Liver (tissue), 8 donors: ENCODE measurements at regions not wholly inside any gene's neighbourhood (a gene's known extent, or its start where the extent isn't known, plus 50 kb on each side); places are given as distances from the start of the nearest gene placed in this dataset.

Source experiments
- DNase-seq: peaks from one replicate; pipeline ENCODE4 v3.0.0-alpha.2; 2017; ENCODE audit warnings: low spot score
- H3K27ac ChIP-seq, 2 donors: one replicate each; pipeline ENCODE4 v1.7.0; 2013; ENCODE audit warnings: inconsistent platforms in 2 of 2, low read length in 2 of 2, control low read depth in 1 of 2, low read depth in 1 of 2, mild to moderate bottlenecking in 1 of 2
- H3K27me3 ChIP-seq, 4 donors: one replicate each; pipeline versions ENCODE4 v1.6.1 to v1.7.0; 2013; ENCODE audit warnings: low read length in 3 of 4, inconsistent platforms in 1 of 4, mild to moderate bottlenecking in 1 of 4, moderate library complexity in 1 of 4; ENCODE audit not compliant: control insufficient read depth in 4 of 4, insufficient read depth in 4 of 4
- H3K36me3 ChIP-seq, 4 donors: one replicate each; pipeline versions ENCODE4 v1.6.1 to v1.7.0; 2013; ENCODE audit warnings: low read length in 3 of 4, mild to moderate bottlenecking in 3 of 4, low read depth in 1 of 4, moderate library complexity in 1 of 4; ENCODE audit not compliant: control insufficient read depth in 4 of 4, insufficient read depth in 3 of 4
- H3K4me1 ChIP-seq, 4 donors: one replicate each; pipeline versions ENCODE4 v1.6.1 to v1.7.0; 2013; ENCODE audit warnings: low read length in 3 of 4, mild to moderate bottlenecking in 3 of 4, moderate library complexity in 1 of 4; ENCODE audit not compliant: control insufficient read depth in 4 of 4, insufficient read depth in 4 of 4
- H3K4me3 ChIP-seq, 3 donors: one replicate each; pipeline versions ENCODE4 v1.6.1 to v1.7.0; 2013; ENCODE audit warnings: low read length in 3 of 3, control low read depth in 1 of 3, low read depth in 1 of 3, mild to moderate bottlenecking in 1 of 3
- H3K9ac ChIP-seq, 2 donors: one replicate each; pipeline ENCODE4 v1.7.0; 2013; ENCODE audit warnings: low read length in 2 of 2, mild to moderate bottlenecking in 2 of 2, moderate library complexity in 2 of 2, control low read depth in 1 of 2, low read depth in 1 of 2
- H3K9me3 ChIP-seq, 4 donors: one replicate each; pipeline versions ENCODE4 v1.6.1 to v1.7.0; 2013; ENCODE audit warnings: low read length in 3 of 4; ENCODE audit not compliant: control insufficient read depth in 4 of 4
- EGR1 ChIP-seq, 2 donors: IDR thresholded peaks; 2 replicates each; pipeline ENCODE4 v1.6.1; 2016 to 2018; ENCODE audit warnings: antibody characterized with exemption in 2 of 2, low read depth in 2 of 2
- FOXA1 ChIP-seq: IDR thresholded peaks from 2 replicates; pipeline ENCODE4 v1.6.1; 2016; ENCODE audit warnings: antibody characterized with exemption
- FOXA2 ChIP-seq: IDR thresholded peaks from 2 replicates; pipeline ENCODE4 v1.6.1; 2016; ENCODE audit warnings: antibody characterized with exemption
- GABPA ChIP-seq, 2 donors: IDR thresholded peaks in 1 of 2; conservative IDR thresholded peaks in 1 of 2; 2 replicates each; pipeline ENCODE4 v1.6.1; 2016; ENCODE audit warnings: antibody characterized with exemption in 2 of 2, mild to moderate bottlenecking in 1 of 2, moderate library complexity in 1 of 2
- HNF4A ChIP-seq, 2 donors: conservative IDR thresholded peaks; 2 replicates each; pipeline ENCODE4 v1.6.1; 2016; ENCODE audit warnings: antibody characterized with exemption in 2 of 2, mild to moderate bottlenecking in 2 of 2
- HNF4G ChIP-seq: IDR thresholded peaks from 2 replicates; pipeline ENCODE4 v1.6.1; 2016; ENCODE audit warnings: antibody characterized with exemption
- JUND ChIP-seq, 2 donors: IDR thresholded peaks; 2 replicates each; pipeline ENCODE4 v1.6.1; 2016; ENCODE audit warnings: antibody characterized with exemption in 2 of 2
- NR2F2 ChIP-seq: IDR thresholded peaks from 2 replicates; pipeline ENCODE4 v1.6.1; 2016; ENCODE audit warnings: antibody characterized with exemption
- RAD21 ChIP-seq, 2 donors: IDR thresholded peaks; 2 replicates each; pipeline ENCODE4 v1.6.1; 2016; ENCODE audit warnings: antibody characterized with exemption in 2 of 2, mild to moderate bottlenecking in 2 of 2
- RXRA ChIP-seq, 2 donors: IDR thresholded peaks; 2 replicates each; pipeline ENCODE4 v1.6.1; 2017 to 2018; ENCODE audit warnings: antibody characterized with exemption in 2 of 2, mild to moderate bottlenecking in 1 of 2
- SP1 ChIP-seq: IDR thresholded peaks from 2 replicates; pipeline ENCODE4 v1.6.1; 2018; ENCODE audit warnings: antibody characterized with exemption, mild to moderate bottlenecking
- TAF1 ChIP-seq: conservative IDR thresholded peaks from 2 replicates; pipeline ENCODE4 v1.6.1; 2016; ENCODE audit warnings: antibody characterized with exemption, mild to moderate bottlenecking
- YY1 ChIP-seq: IDR thresholded peaks from 2 replicates; pipeline ENCODE4 v1.6.1; 2016; ENCODE audit warnings: antibody characterized with exemption, mild to moderate bottlenecking
- ZBTB33 ChIP-seq: IDR thresholded peaks from 2 replicates; pipeline ENCODE4 v1.6.1; 2016; ENCODE audit warnings: antibody characterized with exemption
- WGBS: extraction: QIAGEN DNeasy Blood & Tissue Kit; methylation state at CpG from one replicate; pipeline ENCODE4 v1.1.7; 2013; 5-methylcytosine and 5-hydroxymethylcytosine counted together
- TF ChIP-seq, protein P1 (sequence below): IDR thresholded peaks from 2 replicates; pipeline ENCODE4 v1.6.1; 2016; ENCODE audit warnings: antibody characterized with exemption, mild to moderate bottlenecking
- TF ChIP-seq, protein P2 (sequence below): fragments of 150-350 bp; IDR thresholded peaks from 2 replicates; pipeline ENCODE4 v1.5.1; 2017; ENCODE audit warnings: improper control_type of control experiment, low read depth, low read length; ENCODE audit not compliant: missing input control
- TF ChIP-seq, protein P3 (sequence below): IDR thresholded peaks from 2 replicates; pipeline ENCODE4 v1.6.1; 2016; ENCODE audit warnings: antibody characterized with exemption
- TF ChIP-seq, protein P4 (sequence below): IDR thresholded peaks from 2 replicates; pipeline ENCODE4 v1.6.1; 2016; ENCODE audit warnings: antibody characterized with exemption
- donor health status: healthy.
- donor health status: healthy.
- donor health status: healthy.
- donor health status: healthy.
- donor health status: healthy.

- H3K36me3 ChIP-seq = no peaks in the 10 kb centered on the region
- 95% methylated on average over 5 of the region's 5 CpGs for WGBS
- no peak overlapping the region for H3K4me3 ChIP-seq
- H3K9ac ChIP-seq = no peak overlapping the region
- H3K4me1 ChIP-seq = peaks cover 0 to 20% (median 14%) of the 10 kb centered on the region in 4 donors
- no peaks in the 10 kb centered on the region for H3K27me3 ChIP-seq
- TF ChIP-seq SP1 (no peak), ZBTB33 (no peak), JUND (IDR thresholded peaks at IDR 0.05) (no peak), FOXA2 (no peak), FOXA1 (no peak), NR2F2 (no peak), GABPA (IDR thresholded peaks at IDR 0.05 in 1 of 2, conservative IDR thresholded peaks at IDR 0.05 in 1 of 2) (no peak), HNF4A (conservative IDR thresholded peaks at IDR 0.05) (no peak), EGR1 (IDR thresholded peaks at IDR 0.05; ENCODE audit: low read depth in 2 of 2) (no peak), YY1 (no peak), TAF1 (no peak), HNF4G (no peak), RAD21 (IDR thresholded peaks at IDR 0.05) (no peak), RXRA (IDR thresholded peaks at IDR 0.05) (no peak)
- TF ChIP-seq, protein P1, sequence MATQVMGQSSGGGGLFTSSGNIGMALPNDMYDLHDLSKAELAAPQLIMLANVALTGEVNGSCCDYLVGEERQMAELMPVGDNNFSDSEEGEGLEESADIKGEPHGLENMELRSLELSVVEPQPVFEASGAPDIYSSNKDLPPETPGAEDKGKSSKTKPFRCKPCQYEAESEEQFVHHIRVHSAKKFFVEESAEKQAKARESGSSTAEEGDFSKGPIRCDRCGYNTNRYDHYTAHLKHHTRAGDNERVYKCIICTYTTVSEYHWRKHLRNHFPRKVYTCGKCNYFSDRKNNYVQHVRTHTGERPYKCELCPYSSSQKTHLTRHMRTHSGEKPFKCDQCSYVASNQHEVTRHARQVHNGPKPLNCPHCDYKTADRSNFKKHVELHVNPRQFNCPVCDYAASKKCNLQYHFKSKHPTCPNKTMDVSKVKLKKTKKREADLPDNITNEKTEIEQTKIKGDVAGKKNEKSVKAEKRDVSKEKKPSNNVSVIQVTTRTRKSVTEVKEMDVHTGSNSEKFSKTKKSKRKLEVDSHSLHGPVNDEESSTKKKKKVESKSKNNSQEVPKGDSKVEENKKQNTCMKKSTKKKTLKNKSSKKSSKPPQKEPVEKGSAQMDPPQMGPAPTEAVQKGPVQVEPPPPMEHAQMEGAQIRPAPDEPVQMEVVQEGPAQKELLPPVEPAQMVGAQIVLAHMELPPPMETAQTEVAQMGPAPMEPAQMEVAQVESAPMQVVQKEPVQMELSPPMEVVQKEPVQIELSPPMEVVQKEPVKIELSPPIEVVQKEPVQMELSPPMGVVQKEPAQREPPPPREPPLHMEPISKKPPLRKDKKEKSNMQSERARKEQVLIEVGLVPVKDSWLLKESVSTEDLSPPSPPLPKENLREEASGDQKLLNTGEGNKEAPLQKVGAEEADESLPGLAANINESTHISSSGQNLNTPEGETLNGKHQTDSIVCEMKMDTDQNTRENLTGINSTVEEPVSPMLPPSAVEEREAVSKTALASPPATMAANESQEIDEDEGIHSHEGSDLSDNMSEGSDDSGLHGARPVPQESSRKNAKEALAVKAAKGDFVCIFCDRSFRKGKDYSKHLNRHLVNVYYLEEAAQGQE = no peak
- TF ChIP-seq, protein P2, sequence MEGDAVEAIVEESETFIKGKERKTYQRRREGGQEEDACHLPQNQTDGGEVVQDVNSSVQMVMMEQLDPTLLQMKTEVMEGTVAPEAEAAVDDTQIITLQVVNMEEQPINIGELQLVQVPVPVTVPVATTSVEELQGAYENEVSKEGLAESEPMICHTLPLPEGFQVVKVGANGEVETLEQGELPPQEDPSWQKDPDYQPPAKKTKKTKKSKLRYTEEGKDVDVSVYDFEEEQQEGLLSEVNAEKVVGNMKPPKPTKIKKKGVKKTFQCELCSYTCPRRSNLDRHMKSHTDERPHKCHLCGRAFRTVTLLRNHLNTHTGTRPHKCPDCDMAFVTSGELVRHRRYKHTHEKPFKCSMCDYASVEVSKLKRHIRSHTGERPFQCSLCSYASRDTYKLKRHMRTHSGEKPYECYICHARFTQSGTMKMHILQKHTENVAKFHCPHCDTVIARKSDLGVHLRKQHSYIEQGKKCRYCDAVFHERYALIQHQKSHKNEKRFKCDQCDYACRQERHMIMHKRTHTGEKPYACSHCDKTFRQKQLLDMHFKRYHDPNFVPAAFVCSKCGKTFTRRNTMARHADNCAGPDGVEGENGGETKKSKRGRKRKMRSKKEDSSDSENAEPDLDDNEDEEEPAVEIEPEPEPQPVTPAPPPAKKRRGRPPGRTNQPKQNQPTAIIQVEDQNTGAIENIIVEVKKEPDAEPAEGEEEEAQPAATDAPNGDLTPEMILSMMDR = no peak
- TF ChIP-seq, protein P3, sequence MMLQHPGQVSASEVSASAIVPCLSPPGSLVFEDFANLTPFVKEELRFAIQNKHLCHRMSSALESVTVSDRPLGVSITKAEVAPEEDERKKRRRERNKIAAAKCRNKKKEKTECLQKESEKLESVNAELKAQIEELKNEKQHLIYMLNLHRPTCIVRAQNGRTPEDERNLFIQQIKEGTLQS = no peak
- TF ChIP-seq, protein P4, sequence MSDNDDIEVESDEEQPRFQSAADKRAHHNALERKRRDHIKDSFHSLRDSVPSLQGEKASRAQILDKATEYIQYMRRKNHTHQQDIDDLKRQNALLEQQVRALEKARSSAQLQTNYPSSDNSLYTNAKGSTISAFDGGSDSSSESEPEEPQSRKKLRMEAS = no peak
- H3K9me3 ChIP-seq = no peaks in the 10 kb centered on the region
- H3K27ac ChIP-seq = no peak overlapping the region
- DNase-seq = no peak
Measured at GRCh38 chr6:43948527-43949485, 178.4 kb downstream of the MRPL14 start.
